Erythroblast (primary cell): ENCODE measurements at regions not wholly inside any gene's neighbourhood (a gene's known extent, or its start where the extent isn't known, plus 50 kb on each side); places are given as distances from the start of the nearest gene placed in this dataset.

ENCODE experiments used
- GATA1 ChIP-seq: IDR thresholded peaks from 2 replicates; pipeline ENCODE4 v1.6.1; 2011; ENCODE audit warnings: low read depth, mild to moderate bottlenecking, control low read depth, low read length, moderate library complexity
- POLR2A ChIP-seq: IDR thresholded peaks from 2 replicates; pipeline ENCODE4 v1.6.1; 2011; ENCODE audit warnings: mild to moderate bottlenecking, low read length

DNA sequence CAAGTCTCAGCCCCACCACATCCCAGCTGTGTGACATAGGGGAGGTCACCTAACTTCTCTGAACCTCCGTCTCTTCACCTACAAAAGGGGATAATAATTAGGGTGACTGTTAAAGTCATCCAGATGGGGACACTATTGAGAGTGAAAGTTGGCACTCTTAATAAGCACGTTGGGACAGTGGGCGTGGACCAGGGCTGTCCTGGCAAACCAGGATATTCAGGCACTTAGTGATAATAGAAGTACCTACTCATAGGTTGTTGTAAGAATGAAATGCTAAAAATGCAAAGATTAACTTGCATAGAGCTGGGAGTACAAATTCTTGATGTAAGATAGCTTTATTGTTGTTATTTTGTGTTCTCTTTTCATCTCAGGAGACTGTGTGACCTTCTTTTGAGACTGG, 177.9 kb downstream of the MELK start:
- TF ChIP-seq POLR2A = no peak
- TF ChIP-seq GATA1 = no peak
